HEK293 (cell line): ENCODE measurements at regions not wholly inside any gene's neighbourhood (a gene's known extent, or its start where the extent isn't known, plus 50 kb on each side); places are given as distances from the start of the nearest gene placed in this dataset.

Experiments
- CTCF ChIA-PET: fragments of 350-600 bp; formaldehyde crosslinking; extraction: SDS; loops from one replicate; lab custom pipeline; 2021; ENCODE audit warnings: antibody characterized with exemption; lab: Yijun Ruan, JAX
- POLR2A ChIA-PET: fragments of 300-600 bp; formaldehyde crosslinking; extraction: SDS; loops from one replicate; lab custom pipeline; 2020; ENCODE audit warnings: antibody characterized with exemption, inconsistent platforms; lab: Yijun Ruan, JAX
- H3K27ac ChIP-seq: fragments of 200-500 bp; sonication (Bioruptor generic); 2 replicates; pipeline ENCODE4 v1.5.1; 2014; ENCODE audit warnings: low read depth, low read length, control low read depth, inconsistent platforms; ENCODE audit errors: extremely low read depth
- H3K36me3 ChIP-seq, 2 experiments: fragments of 200-500 bp in 1 of 2; sonication (Bioruptor generic) in 1 of 2; 1 replicate in 1 of 2; 2 replicates in 1 of 2; pipeline ENCODE4 v1.5.1; 2014 to 2017; ENCODE audit warnings: inconsistent platforms in 2 of 2, low read length in 2 of 2; ENCODE audit not compliant: control insufficient read depth in 2 of 2, insufficient read depth in 1 of 2
- H3K4me1 ChIP-seq: fragments of 200-500 bp; sonication (Bioruptor generic); 2 replicates; pipeline ENCODE4 v1.5.1; 2014; ENCODE audit warnings: mild to moderate bottlenecking, low read length, inconsistent platforms; ENCODE audit not compliant: control insufficient read depth, insufficient read depth
- H3K4me3 ChIP-seq: 2 replicates; pipeline ENCODE4 v1.5.1; 2011; ENCODE audit warnings: low read depth, mild to moderate bottlenecking, control low read depth, low read length, moderate library complexity
- H3K9me3 ChIP-seq: fragments of 200-500 bp; sonication (Bioruptor generic); 2 replicates; pipeline ENCODE4 v1.5.1; 2014; ENCODE audit warnings: low read depth, low read length, inconsistent platforms; ENCODE audit not compliant: control insufficient read depth, insufficient read depth
- BCL11B ChIP-seq: fragments of 450-650 bp; formaldehyde crosslinking; IDR thresholded peaks from 2 replicates; pipeline ENCODE4 v1.5.1; 2016; ENCODE audit warnings: low read depth, missing biosample characterization, missing genetic modification characterization
- KLF16 ChIP-seq: fragments of 450-650 bp; formaldehyde crosslinking; IDR thresholded peaks from 2 replicates; pipeline ENCODE4 v1.5.1; 2017; ENCODE audit warnings: missing biosample characterization, missing genetic modification characterization
- TCF7L2 ChIP-seq: IDR thresholded peaks from 2 replicates; pipeline ENCODE4 v1.6.1; 2011; ENCODE audit warnings: low read depth, mild to moderate bottlenecking, inconsistent platforms, low read length, moderate library complexity, borderline replicate concordance
- WT1 ChIP-seq: fragments of 450-650 bp; formaldehyde crosslinking; IDR thresholded peaks from 2 replicates; pipeline ENCODE4 v1.5.1; 2016; ENCODE audit warnings: missing biosample characterization, missing genetic modification characterization
- ZNF132 ChIP-seq: fragments of 450-650 bp; formaldehyde crosslinking; IDR thresholded peaks from 2 replicates; pipeline ENCODE4 v1.5.1; 2017; ENCODE audit warnings: missing biosample characterization, missing genetic modification characterization, borderline replicate concordance
- ZNF248 ChIP-seq: fragments of 450-650 bp; formaldehyde crosslinking; IDR thresholded peaks from 2 replicates; pipeline ENCODE4 v1.5.1; 2017; ENCODE audit warnings: missing biosample characterization, missing genetic modification characterization
- ZNF433 ChIP-seq: fragments of 450-650 bp; formaldehyde crosslinking; IDR thresholded peaks from 2 replicates; pipeline ENCODE4 v1.5.1; 2016; ENCODE audit warnings: missing biosample characterization, missing genetic modification characterization, low read depth
- ZNF473 ChIP-seq: fragments of 450-650 bp; formaldehyde crosslinking; IDR thresholded peaks from 2 replicates; pipeline ENCODE4 v1.5.1; 2017; ENCODE audit warnings: missing biosample characterization, missing genetic modification characterization
- ZNF501 ChIP-seq: fragments of 450-650 bp; formaldehyde crosslinking; IDR thresholded peaks from 2 replicates; pipeline ENCODE4 v1.5.1; 2016; ENCODE audit warnings: missing biosample characterization, missing genetic modification characterization
- ZNF521 ChIP-seq: fragments of 450-650 bp; formaldehyde crosslinking; IDR thresholded peaks from 2 replicates; pipeline ENCODE4 v1.5.1; 2017; ENCODE audit warnings: missing biosample characterization, mild to moderate bottlenecking, missing genetic modification characterization
- ZNF555 ChIP-seq: fragments of 450-650 bp; formaldehyde crosslinking; conservative IDR thresholded peaks from 2 replicates; pipeline ENCODE4 v1.5.1; 2017; ENCODE audit warnings: missing biosample characterization, mild to moderate bottlenecking, missing genetic modification characterization, inconsistent platforms
- ZNF571 ChIP-seq: fragments of 450-650 bp; formaldehyde crosslinking; IDR thresholded peaks from 2 replicates; pipeline ENCODE4 v1.5.0; 2017; ENCODE audit warnings: missing biosample characterization, missing genetic modification characterization
- ZNF585B ChIP-seq: fragments of 450-650 bp; formaldehyde crosslinking; IDR thresholded peaks from 2 replicates; pipeline ENCODE4 v1.5.1; 2016; ENCODE audit warnings: missing biosample characterization, missing genetic modification characterization
- ZNF707 ChIP-seq: fragments of 450-650 bp; formaldehyde crosslinking; IDR thresholded peaks from 2 replicates; pipeline ENCODE4 v1.5.1; 2016; ENCODE audit warnings: missing biosample characterization, missing genetic modification characterization
- TF ChIP-seq, protein P1 (sequence below): fragments of 450-650 bp; formaldehyde crosslinking; IDR thresholded peaks from 2 replicates; pipeline ENCODE4 v1.5.1; 2016; ENCODE audit warnings: missing biosample characterization, missing genetic modification characterization, borderline replicate concordance
- TF ChIP-seq, protein P2 (sequence below): fragments of 450-650 bp; formaldehyde crosslinking; IDR thresholded peaks from 2 replicates; pipeline ENCODE4 v1.5.1; 2016; ENCODE audit warnings: missing biosample characterization, missing genetic modification characterization
- TF ChIP-seq, protein P3 (sequence below): fragments of 450-650 bp; formaldehyde crosslinking; IDR thresholded peaks from 2 replicates; pipeline ENCODE4 v1.5.1; 2016; ENCODE audit warnings: missing biosample characterization, missing genetic modification characterization
- TF ChIP-seq, protein P4 (sequence below): fragments of 450-650 bp; formaldehyde crosslinking; IDR thresholded peaks from 2 replicates; pipeline ENCODE4 v1.5.1; 2016; ENCODE audit warnings: missing biosample characterization, missing genetic modification characterization
- TF ChIP-seq, protein P5 (sequence below): fragments of 450-650 bp; formaldehyde crosslinking; conservative IDR thresholded peaks from 2 replicates; pipeline ENCODE4 v1.5.1; 2016; ENCODE audit warnings: low read depth, missing biosample characterization, missing genetic modification characterization
- TF ChIP-seq, protein P6 (sequence below): fragments of 450-650 bp; formaldehyde crosslinking; IDR thresholded peaks from 2 replicates; pipeline ENCODE4 v1.5.1; 2016; ENCODE audit warnings: missing biosample characterization, missing genetic modification characterization

DNA sequence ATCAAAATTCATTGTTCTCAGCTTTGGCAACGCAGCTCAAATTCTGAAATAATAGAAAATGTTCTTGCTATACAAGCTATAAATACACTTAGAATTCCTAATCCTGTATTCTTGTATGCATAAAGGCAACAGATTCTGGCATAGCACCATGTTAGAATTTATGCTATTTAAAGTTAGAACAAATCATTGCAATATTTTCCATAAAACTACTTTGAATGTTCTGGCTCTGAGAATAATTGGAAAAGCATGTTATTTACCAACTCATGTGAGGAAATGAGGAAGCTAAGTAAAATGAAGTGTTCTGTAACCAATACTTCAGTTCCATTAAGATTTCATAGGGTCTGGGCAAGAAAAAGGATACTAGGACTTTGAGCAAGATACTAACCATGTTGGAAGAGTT, 888.9 kb downstream of the SQOR start (continued):
- TF ChIP-seq, protein P1, sequence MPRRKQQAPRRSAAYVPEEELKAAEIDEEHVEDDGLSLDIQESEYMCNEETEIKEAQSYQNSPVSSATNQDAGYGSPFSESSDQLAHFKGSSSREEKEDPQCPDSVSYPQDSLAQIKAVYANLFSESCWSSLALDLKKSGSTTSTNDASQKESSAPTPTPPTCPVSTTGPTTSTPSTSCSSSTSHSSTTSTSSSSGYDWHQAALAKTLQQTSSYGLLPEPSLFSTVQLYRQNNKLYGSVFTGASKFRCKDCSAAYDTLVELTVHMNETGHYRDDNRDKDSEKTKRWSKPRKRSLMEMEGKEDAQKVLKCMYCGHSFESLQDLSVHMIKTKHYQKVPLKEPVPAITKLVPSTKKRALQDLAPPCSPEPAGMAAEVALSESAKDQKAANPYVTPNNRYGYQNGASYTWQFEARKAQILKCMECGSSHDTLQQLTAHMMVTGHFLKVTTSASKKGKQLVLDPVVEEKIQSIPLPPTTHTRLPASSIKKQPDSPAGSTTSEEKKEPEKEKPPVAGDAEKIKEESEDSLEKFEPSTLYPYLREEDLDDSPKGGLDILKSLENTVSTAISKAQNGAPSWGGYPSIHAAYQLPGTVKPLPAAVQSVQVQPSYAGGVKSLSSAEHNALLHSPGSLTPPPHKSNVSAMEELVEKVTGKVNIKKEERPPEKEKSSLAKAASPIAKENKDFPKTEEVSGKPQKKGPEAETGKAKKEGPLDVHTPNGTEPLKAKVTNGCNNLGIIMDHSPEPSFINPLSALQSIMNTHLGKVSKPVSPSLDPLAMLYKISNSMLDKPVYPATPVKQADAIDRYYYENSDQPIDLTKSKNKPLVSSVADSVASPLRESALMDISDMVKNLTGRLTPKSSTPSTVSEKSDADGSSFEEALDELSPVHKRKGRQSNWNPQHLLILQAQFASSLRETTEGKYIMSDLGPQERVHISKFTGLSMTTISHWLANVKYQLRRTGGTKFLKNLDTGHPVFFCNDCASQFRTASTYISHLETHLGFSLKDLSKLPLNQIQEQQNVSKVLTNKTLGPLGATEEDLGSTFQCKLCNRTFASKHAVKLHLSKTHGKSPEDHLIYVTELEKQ (tag by site-specific recombination), result no peak
- no peak for TF ChIP-seq KLF16
- TF ChIP-seq, protein P2, sequence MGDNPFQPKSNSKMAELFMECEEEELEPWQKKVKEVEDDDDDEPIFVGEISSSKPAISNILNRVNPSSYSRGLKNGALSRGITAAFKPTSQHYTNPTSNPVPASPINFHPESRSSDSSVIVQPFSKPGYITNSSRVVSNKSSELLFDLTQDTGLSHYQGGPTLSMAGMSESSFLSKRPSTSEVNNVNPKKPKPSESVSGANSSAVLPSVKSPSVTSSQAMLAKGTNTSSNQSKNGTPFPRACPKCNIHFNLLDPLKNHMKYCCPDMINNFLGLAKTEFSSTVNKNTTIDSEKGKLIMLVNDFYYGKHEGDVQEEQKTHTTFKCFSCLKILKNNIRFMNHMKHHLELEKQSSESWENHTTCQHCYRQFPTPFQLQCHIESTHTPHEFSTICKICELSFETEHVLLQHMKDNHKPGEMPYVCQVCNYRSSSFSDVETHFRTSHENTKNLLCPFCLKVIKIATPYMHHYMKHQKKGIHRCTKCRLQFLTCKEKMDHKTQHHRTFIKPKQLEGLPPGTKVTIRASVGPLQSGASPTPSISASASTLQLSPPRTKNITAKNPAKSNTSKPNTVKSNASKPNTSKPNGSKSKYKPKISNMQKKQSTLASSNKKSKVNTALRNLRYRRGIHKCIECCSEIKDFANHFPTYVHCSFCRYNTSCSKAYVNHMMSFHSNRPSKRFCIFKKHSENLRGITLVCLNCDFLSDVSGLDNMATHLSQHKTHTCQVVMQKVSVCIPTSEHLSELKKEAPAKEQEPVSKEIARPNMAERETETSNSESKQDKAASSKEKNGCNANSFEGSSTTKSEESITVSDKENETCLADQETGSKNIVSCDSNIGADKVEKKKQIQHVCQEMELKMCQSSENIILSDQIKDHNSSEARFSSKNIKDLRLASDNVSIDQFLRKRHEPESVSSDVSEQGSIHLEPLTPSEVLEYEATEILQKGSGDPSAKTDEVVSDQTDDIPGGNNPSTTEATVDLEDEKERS (tag by site-specific recombination), result no peak

DNA sequence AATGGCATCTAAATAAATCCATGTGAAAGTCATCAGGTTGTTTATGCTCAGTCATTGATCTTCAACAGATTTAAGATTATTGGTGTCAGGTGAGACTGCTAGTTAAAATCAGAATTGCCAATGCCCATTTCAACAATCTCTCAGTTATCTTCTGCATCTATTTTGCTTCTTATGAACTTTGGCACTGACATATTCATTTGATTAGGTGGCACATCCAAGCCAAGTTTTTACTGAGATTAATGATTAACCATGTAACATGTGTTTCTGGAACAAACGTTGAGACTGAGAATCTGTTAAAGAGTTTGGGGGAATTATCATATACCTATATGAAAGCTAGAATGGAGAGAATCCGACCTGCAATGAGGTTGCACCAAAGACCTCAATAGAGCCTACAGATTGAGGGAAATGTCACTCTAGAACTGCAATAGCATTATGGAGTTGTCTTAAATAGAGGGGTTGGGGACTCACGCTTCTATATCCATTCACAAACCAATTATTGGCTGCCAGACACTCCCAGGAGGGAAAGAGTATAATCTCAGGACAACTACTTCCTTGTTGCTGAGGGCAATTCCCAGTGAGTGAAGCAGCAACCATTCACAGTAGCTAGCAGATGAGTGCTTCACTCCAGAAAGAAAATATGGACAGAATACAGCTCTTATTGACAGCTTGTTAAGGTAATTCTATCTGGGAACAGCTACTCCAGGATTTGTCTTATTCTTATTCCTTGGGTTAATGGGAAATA, 891.3 kb downstream of the SQOR start:
- Histone ChIP-seq H3K4me3 (no peak overlapping the region), H3K36me3 (no peaks in the 10 kb centered on the region), H3K9me3 (no peaks in the 10 kb centered on the region), H3K27ac (no peak overlapping the region), H3K4me1 (no peaks in the 10 kb centered on the region)
- POLR2A ChIA-PET, result no interaction called here
- CTCF ChIA-PET, result no interaction called here
- TF ChIP-seq ZNF521 (tag by site-specific recombination) (no peak), ZNF707 (no peak), ZNF501 (tag by site-specific recombination) (no peak), ZNF473 (tag by site-specific recombination) (no peak), ZNF585B (no peak), BCL11B (tag by site-specific recombination) (no peak), ZNF571 (tag by site-specific recombination) (no peak), ZNF248 (no peak), TCF7L2 (no peak), ZNF132 (no peak), WT1 (no peak), ZNF433 (tag by site-specific recombination) (no peak), ZNF555 (tag by site-specific recombination) (no peak)
- TF ChIP-seq, protein P3, sequence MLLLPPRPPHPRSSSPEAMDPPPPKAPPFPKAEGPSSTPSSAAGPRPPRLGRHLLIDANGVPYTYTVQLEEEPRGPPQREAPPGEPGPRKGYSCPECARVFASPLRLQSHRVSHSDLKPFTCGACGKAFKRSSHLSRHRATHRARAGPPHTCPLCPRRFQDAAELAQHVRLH, result no peak
- TF ChIP-seq, protein P4, sequence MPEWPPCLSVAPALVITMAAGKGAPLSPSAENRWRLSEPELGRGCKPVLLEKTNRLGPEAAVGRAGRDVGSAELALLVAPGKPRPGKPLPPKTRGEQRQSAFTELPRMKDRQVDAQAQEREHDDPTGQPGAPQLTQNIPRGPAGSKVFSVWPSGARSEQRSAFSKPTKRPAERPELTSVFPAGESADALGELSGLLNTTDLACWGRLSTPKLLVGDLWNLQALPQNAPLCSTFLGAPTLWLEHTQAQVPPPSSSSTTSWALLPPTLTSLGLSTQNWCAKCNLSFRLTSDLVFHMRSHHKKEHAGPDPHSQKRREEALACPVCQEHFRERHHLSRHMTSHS (tag by site-specific recombination), result no peak
- TF ChIP-seq, protein P5, sequence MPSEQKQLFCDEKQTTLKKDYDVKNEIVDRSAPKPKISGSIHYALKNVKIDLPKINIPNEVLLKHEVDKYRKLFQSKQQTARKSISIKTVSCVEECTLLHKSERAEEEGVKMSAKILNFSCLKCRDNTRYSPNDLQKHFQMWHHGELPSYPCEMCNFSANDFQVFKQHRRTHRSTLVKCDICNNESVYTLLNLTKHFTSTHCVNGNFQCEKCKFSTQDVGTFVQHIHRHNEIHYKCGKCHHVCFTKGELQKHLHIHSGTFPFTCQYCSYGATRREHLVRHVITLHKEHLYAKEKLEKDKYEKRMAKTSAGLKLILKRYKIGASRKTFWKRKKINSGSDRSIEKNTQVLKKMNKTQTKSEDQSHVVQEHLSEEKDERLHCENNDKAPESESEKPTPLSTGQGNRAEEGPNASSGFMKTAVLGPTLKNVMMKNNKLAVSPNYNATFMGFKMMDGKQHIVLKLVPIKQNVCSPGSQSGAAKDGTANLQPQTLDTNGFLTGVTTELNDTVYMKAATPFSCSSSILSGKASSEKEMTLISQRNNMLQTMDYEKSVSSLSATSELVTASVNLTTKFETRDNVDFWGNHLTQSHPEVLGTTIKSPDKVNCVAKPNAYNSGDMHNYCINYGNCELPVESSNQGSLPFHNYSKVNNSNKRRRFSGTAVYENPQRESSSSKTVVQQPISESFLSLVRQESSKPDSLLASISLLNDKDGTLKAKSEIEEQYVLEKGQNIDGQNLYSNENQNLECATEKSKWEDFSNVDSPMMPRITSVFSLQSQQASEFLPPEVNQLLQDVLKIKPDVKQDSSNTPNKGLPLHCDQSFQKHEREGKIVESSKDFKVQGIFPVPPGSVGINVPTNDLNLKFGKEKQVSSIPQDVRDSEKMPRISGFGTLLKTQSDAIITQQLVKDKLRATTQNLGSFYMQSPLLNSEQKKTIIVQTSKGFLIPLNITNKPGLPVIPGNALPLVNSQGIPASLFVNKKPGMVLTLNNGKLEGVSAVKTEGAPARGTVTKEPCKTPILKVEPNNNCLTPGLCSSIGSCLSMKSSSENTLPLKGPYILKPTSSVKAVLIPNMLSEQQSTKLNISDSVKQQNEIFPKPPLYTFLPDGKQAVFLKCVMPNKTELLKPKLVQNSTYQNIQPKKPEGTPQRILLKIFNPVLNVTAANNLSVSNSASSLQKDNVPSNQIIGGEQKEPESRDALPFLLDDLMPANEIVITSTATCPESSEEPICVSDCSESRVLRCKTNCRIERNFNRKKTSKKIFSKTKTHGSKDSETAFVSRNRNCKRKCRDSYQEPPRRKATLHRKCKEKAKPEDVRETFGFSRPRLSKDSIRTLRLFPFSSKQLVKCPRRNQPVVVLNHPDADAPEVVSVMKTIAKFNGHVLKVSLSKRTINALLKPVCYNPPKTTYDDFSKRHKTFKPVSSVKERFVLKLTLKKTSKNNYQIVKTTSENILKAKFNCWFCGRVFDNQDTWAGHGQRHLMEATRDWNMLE (tag by site-specific recombination), result no peak
- TF ChIP-seq, protein P6, sequence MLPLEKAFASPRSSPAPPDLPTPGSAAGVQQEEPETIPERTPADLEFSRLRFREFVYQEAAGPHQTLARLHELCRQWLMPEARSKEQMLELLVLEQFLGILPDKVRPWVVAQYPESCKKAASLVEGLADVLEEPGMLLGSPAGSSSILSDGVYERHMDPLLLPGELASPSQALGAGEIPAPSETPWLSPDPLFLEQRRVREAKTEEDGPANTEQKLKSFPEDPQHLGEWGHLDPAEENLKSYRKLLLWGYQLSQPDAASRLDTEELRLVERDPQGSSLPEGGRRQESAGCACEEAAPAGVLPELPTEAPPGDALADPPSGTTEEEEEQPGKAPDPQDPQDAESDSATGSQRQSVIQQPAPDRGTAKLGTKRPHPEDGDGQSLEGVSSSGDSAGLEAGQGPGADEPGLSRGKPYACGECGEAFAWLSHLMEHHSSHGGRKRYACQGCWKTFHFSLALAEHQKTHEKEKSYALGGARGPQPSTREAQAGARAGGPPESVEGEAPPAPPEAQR (tag by site-specific recombination), result no peak
